Right ventricle myocardium inferior (tissue), 1 donor: ENCODE measurements at regions not wholly inside any gene's neighbourhood (a gene's known extent, or its start where the extent isn't known, plus 50 kb on each side); places are given as distances from the start of the nearest gene placed in this dataset.
A peak's percentile ranks its signal among the peaks of the same experiment; 100 is the strongest.
"Not testable (repeated sequence)": the region's sequence is repeated elsewhere in the genome, so short reads cannot be mapped to it uniquely, and the experiment has no call there.

Experiments
- ATAC-seq: fragments of 200-7000 bp; cut with Tn5 transposase; one replicate; pipeline ENCODE4 v1.9.1; 2020; ENCODE audit warnings: mild to moderate bottlenecking, moderate library complexity
- DNase-seq: peaks from one replicate; pipeline ENCODE4 v3.0.0; 2021; ENCODE audit errors: missing footprints
- intact Hi-C: fragments of 100-400 bp; cut with DNase I; formaldehyde crosslinking; loops from one replicate; pipeline ENCODE4 v1.11.0; 2022
- donor health status: DM: no; HTN: yes; CAD: no; lungs with severe emphysema.

- DNase-seq: peak; percentile 15
- intact Hi-C loops, ATAC-seq: not testable (repeated sequence)
These were observed 454.2 kb downstream of the TP53TG3F start for GRCh38 chr16:33913601-33914000.

- DNase-seq, intact Hi-C loops: not testable (repeated sequence)
- ATAC-seq: peak; percentile 44
These were observed 461.5 kb downstream of the TP53TG3F start for GRCh38 chr16:33920761-33921545.

- ATAC-seq, intact Hi-C loops: not testable (repeated sequence)
These were observed 463.5 kb downstream of the TP53TG3F start for GRCh38 chr16:33922914-33923313.

GRCh38 chr16:33928026-33928425 lies 468.6 kb downstream of the TP53TG3F start:
- intact Hi-C loops, ATAC-seq: not testable (repeated sequence)
- DNase-seq: peak; percentile 22

More at GRCh38 chr16:33922914-33923313, 463.5 kb downstream of the TP53TG3F start:
- not testable (repeated sequence) for DNase-seq

- intact Hi-C loops: not testable (repeated sequence)
These were observed 472.8 kb downstream of the TP53TG3F start for GRCh38 chr16:33932191-33932590.

GRCh38 chr16:33933039-33933438 lies 473.6 kb downstream of the TP53TG3F start:
- intact Hi-C loops, ATAC-seq: not testable (repeated sequence)
- peak; percentile 17 for DNase-seq

More at GRCh38 chr16:33932191-33932590, 472.8 kb downstream of the TP53TG3F start:
- not testable (repeated sequence) for ATAC-seq
- DNase-seq: peak; percentile 41

GRCh38 chr16:33935766-33936165 lies 476.4 kb downstream of the TP53TG3F start:
- ATAC-seq, intact Hi-C loops, DNase-seq: not testable (repeated sequence)

- DNase-seq, ATAC-seq, intact Hi-C loops: not testable (repeated sequence)
These were observed 478.7 kb downstream of the TP53TG3F start for GRCh38 chr16:33938097-33938496.

- intact Hi-C loops, DNase-seq, ATAC-seq: not testable (repeated sequence)
These were observed 502.1 kb downstream of the TP53TG3F start for GRCh38 chr16:33961536-33961935.

GRCh38 chr16:33965534-33965933 lies 506.1 kb downstream of the TP53TG3F start:
- ATAC-seq, intact Hi-C loops, DNase-seq: not testable (repeated sequence)

GRCh38 chr16:33966855-33967254 lies 507.4 kb downstream of the TP53TG3F start:
- not testable (repeated sequence) for ATAC-seq

GRCh38 chr16:33974557-33974956 lies 515.1 kb downstream of the TP53TG3F start:
- DNase-seq, intact Hi-C loops, ATAC-seq: not testable (repeated sequence)

More at GRCh38 chr16:33966855-33967254, 507.4 kb downstream of the TP53TG3F start:
- intact Hi-C loops, DNase-seq: not testable (repeated sequence)

GRCh38 chr16:33975744-33976143 lies 516.3 kb downstream of the TP53TG3F start:
- intact Hi-C loops, ATAC-seq, DNase-seq: not testable (repeated sequence)

GRCh38 chr16:33976521-33976920 lies 517.1 kb downstream of the TP53TG3F start:
- intact Hi-C loops, ATAC-seq: not testable (repeated sequence)
- peak; percentile 4 for DNase-seq

GRCh38 chr16:33978784-33979183 lies 519.4 kb downstream of the TP53TG3F start:
- ATAC-seq: peak; percentile 94
- DNase-seq: peak; percentile 61
- intact Hi-C loops: not testable (repeated sequence)

- peak; percentile 1 for ATAC-seq
- intact Hi-C loops, DNase-seq: not testable (repeated sequence)
These were observed 520.2 kb downstream of the TP53TG3F start for GRCh38 chr16:33979613-33980012.

GRCh38 chr16:33980736-33981135 lies 521.3 kb downstream of the TP53TG3F start:
- intact Hi-C loops, DNase-seq, ATAC-seq: not testable (repeated sequence)

GRCh38 chr16:33984428-33984827 lies 525.0 kb downstream of the TP53TG3F start:
- intact Hi-C loops, DNase-seq, ATAC-seq: not testable (repeated sequence)

- DNase-seq, intact Hi-C loops, ATAC-seq: not testable (repeated sequence)
These were observed 527.1 kb downstream of the TP53TG3F start for GRCh38 chr16:33986521-33986920.
